K562 (cell line): ENCODE measurements at regions not wholly inside any gene's neighbourhood (a gene's known extent, or its start where the extent isn't known, plus 50 kb on each side); places are given as distances from the start of the nearest gene placed in this dataset.

Experiments
- ATAC-seq: fragments of 200-7000 bp; cut with Tn5 transposase; 3 replicates; pipeline ENCODE4 v1.9.1; 2020; ENCODE audit warnings: moderate library complexity
- BruUV-seq: library from RNA; stranded (reverse); fragments of 400-500 nt; replicated peaks from 2 replicates; lab custom pipeline; 2021; lab: Mats Ljungman, UMichigan
- CTCF ChIA-PET: fragments of 300-600 bp; formaldehyde crosslinking; extraction: SDS; loops from one replicate; lab custom pipeline; 2021; ENCODE audit warnings: low intra/inter-chr PET ratio; lab: Yijun Ruan, JAX
- POLR2A ChIA-PET: fragments of 300-600, 350-650 bp; sonication (Branson Sonifier 250); formaldehyde crosslinking; extraction: SDS; loops from one replicate; lab custom pipeline; 2021; ENCODE audit warnings: antibody characterized with exemption, inconsistent platforms; lab: Yijun Ruan, JAX
- DNase-seq, 4 experiments: peaks; one replicate each; pipeline versions ENCODE4 v3.0.0 to v3.0.0-alpha.2; 2011 to 2018; ENCODE audit warnings: low spot score in 3 of 4, mixed read lengths in 3 of 4; ENCODE audit errors: extremely low read depth in 1 of 4
- FAIRE-seq: peaks from 2 replicates; lab custom pipeline; 2011; peaks lifted over from hg19 to GRCh38; lab: Jason Lieb, UNC
- H2AFZ ChIP-seq: 2 replicates; pipeline ENCODE4 v1.6.0; 2011; ENCODE audit warnings: low read depth, low read length, control low read depth, inconsistent platforms
- H3K27ac ChIP-seq: fragments of 200-600 bp; 3 replicates; pipeline ENCODE4 v1.8.0; 2011; ENCODE audit warnings: low read depth, mild to moderate bottlenecking, control low read depth, inconsistent platforms, low read length, moderate library complexity, mixed read lengths; ENCODE audit errors: extremely low read depth
- H3K27me3 ChIP-seq, 2 experiments: fragments of 300-600 bp in 1 of 2; 2 replicates in 1 of 2; 3 replicates in 1 of 2; pipeline versions ENCODE4 v1.6.0 to v1.8.0; 2011; ENCODE audit warnings: inconsistent platforms in 2 of 2, low read length in 2 of 2, mild to moderate bottlenecking in 1 of 2, mixed read lengths in 1 of 2, moderate library complexity in 1 of 2; ENCODE audit not compliant: control insufficient read depth in 2 of 2, insufficient read depth in 2 of 2
- H3K36me3 ChIP-seq: fragments of 300-600 bp; 3 replicates; pipeline ENCODE4 v1.8.0; 2011; ENCODE audit warnings: mild to moderate bottlenecking, low read length, inconsistent platforms; ENCODE audit not compliant: control insufficient read depth, insufficient read depth
- H3K4me1 ChIP-seq, 2 experiments: fragments of 200-600 bp in 1 of 2; replicated peaks in 1 of 2; 2 replicates in 1 of 2; 3 replicates in 1 of 2; pipeline versions ENCODE4 v1.5.1 to v1.8.0; 2011; ENCODE audit warnings: inconsistent platforms in 2 of 2, low read length in 2 of 2, mild to moderate bottlenecking in 1 of 2, mixed read lengths in 1 of 2, moderate library complexity in 1 of 2; ENCODE audit not compliant: control insufficient read depth in 2 of 2, insufficient read depth in 2 of 2
- H3K4me2 ChIP-seq: 2 replicates; pipeline ENCODE4 v1.6.1; 2011; ENCODE audit warnings: low read length, control low read depth, inconsistent platforms, mixed read lengths; ENCODE audit not compliant: insufficient read depth
- H3K4me3 ChIP-seq: fragments of 200-600 bp; sonication (generic), shearing (Covaris generic); 2 replicates; pipeline ENCODE4 v1.5.1; 2016; ENCODE audit warnings: control low read depth, inconsistent platforms
- H3K79me2 ChIP-seq: fragments of 200-600 bp; 3 replicates; pipeline ENCODE4 v1.8.0; 2011; ENCODE audit warnings: low read length, inconsistent platforms; ENCODE audit not compliant: control insufficient read depth, insufficient read depth
- H3K9ac ChIP-seq, 2 experiments: 2 replicates each; pipeline versions ENCODE4 v1.6.0 to v1.6.1; 2011; ENCODE audit warnings: low read depth in 2 of 2, low read length in 2 of 2, control low read depth in 1 of 2, inconsistent platforms in 1 of 2, mild to moderate bottlenecking in 1 of 2, mixed read lengths in 1 of 2; ENCODE audit not compliant: insufficient read depth in 1 of 2
- H3K9me1 ChIP-seq: one replicate; pipeline ENCODE4 v1.6.0; 2011; ENCODE audit warnings: inconsistent platforms, mild to moderate bottlenecking, low read length, moderate library complexity; ENCODE audit not compliant: control insufficient read depth, insufficient read depth
- H3K9me3 ChIP-seq: replicated peaks from 2 replicates; pipeline ENCODE4 v1.5.1; 2011; ENCODE audit warnings: low read depth, low read length, inconsistent platforms; ENCODE audit not compliant: control insufficient read depth, insufficient read depth
- H4K20me1 ChIP-seq: replicated peaks from 2 replicates; pipeline ENCODE4 v1.6.1; 2011; ENCODE audit warnings: low read length, inconsistent platforms, mixed read lengths; ENCODE audit not compliant: control insufficient read depth, insufficient read depth
- CBFA2T3 ChIP-seq: fragments of 450-650 bp; IDR thresholded peaks from 2 replicates; pipeline ENCODE4 v1.6.1; 2017
- CEBPB ChIP-seq: fragments of 450-650 bp; IDR thresholded peaks from 2 replicates; pipeline ENCODE4 v1.6.1; 2016; ENCODE audit warnings: missing genetic modification characterization, missing compliant biosample characterization
- ILK ChIP-seq: fragments of 450-650 bp; IDR thresholded peaks from 2 replicates; pipeline ENCODE4 v1.6.1; 2016; ENCODE audit warnings: missing genetic modification characterization, low read depth, mild to moderate bottlenecking, missing compliant biosample characterization, moderate library complexity, borderline replicate concordance
- MYBL2 ChIP-seq, 2 experiments: fragments of 450-650 bp in 1 of 2; sonication (generic) in 1 of 2; formaldehyde crosslinking in 1 of 2; IDR thresholded peaks; 2 replicates each; pipeline versions ENCODE4 v1.6.1 to v1.8.1; 2017 to 2022; ENCODE audit warnings: borderline replicate concordance in 1 of 2, inconsistent platforms in 1 of 2, low read depth in 1 of 2, mild to moderate bottlenecking in 1 of 2, missing genetic modification reagents in 1 of 2, moderate library complexity in 1 of 2
- TCF7L2 ChIP-seq: fragments of 150-350 bp; IDR thresholded peaks from 2 replicates; pipeline ENCODE4 v1.6.1; 2016; ENCODE audit warnings: low read depth, mild to moderate bottlenecking, low read length, moderate library complexity
- ZBTB8A ChIP-seq: fragments of 450-650 bp; IDR thresholded peaks from 2 replicates; pipeline ENCODE4 v1.6.1; 2018; ENCODE audit warnings: mild to moderate bottlenecking, moderate library complexity; ENCODE audit not compliant: partially characterized antibody
- ZC3H8 ChIP-seq: fragments of 450-650 bp; IDR thresholded peaks from 2 replicates; pipeline ENCODE4 v1.6.1; 2017
- ZNF175 ChIP-seq: fragments of 200-800 bp; sonication (Bioruptor generic); IDR thresholded peaks from 2 replicates; pipeline ENCODE4 v1.6.1; 2016; ENCODE audit warnings: low read depth, mild to moderate bottlenecking, missing genetic modification characterization, missing compliant biosample characterization
- ZNF780A ChIP-seq: fragments of 250-450 bp; sonication (Bioruptor Pico); IDR thresholded peaks from 2 replicates; pipeline ENCODE4 v1.5.0; 2021; ENCODE audit warnings: mild to moderate bottlenecking
- WGBS: fragments of 100-300 bp; shearing (Covaris generic); methylation state at CpG from one replicate; pipeline ENCODE4 v1.1.6; 2016; ENCODE audit warnings: low coverage, mixed read lengths; ENCODE audit not compliant: insufficient coverage; ENCODE audit errors: missing lambda C conversion rate; 5-methylcytosine and 5-hydroxymethylcytosine counted together
- in situ Hi-C: fragments of 300-500 bp; cut with MboI; formaldehyde crosslinking; loops from 4 replicates; pipeline ENCODE4 v1.15.0; 2018; ENCODE audit warnings: inconsistent platforms, mixed read lengths
- intact Hi-C: fragments of 100-400 bp; cut with micrococcal nuclease; formaldehyde crosslinking; loops from 2 replicates; pipeline ENCODE4 v1.14.2; 2022
- TF ChIP-seq, protein P1 (sequence below): fragments of 250-450 bp; sonication (Bioruptor Pico); IDR thresholded peaks from 2 replicates; pipeline ENCODE4 v1.5.0; 2022; ENCODE audit warnings: mild to moderate bottlenecking
- TF ChIP-seq, protein P2 (sequence below): fragments of 450-650 bp; IDR thresholded peaks from 2 replicates; pipeline ENCODE4 v1.6.1; 2016; ENCODE audit warnings: borderline replicate concordance
- TF ChIP-seq, protein P3 (sequence below): fragments of 450-650 bp; formaldehyde crosslinking; IDR thresholded peaks from 2 replicates; pipeline ENCODE4 v1.4.0; 2020; ENCODE audit warnings: mild to moderate bottlenecking

DNA sequence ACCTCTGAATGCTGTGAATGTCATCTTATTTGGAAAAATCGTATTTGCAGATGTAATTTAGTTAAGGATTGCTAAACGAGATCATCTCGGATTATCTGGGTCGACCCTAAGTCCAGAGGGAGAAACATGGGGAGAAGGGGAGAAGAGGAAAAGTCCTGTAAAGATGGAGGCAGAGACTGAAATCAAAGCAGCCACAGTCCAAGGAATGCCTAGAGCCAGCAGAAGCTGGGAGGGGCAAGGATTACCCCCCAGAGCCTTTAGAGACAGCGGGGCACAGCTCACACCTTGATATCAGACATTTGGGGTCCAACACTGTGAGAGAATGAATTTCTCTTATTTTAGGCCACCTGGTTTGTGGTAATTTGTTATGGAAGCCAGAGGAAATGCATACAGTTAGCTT is 104.9 kb upstream of the YPEL5 start:
- intact Hi-C loops (no loop called here), in situ Hi-C loops (no loop called here)
- no peaks in the 10 kb centered on the region; a peak in 2 of 5 replicates for H3K27me3 ChIP-seq
- no peaks in the 10 kb centered on the region for H4K20me1 ChIP-seq
- FAIRE-seq: no peak
- no peak overlapping the region for H3K27ac ChIP-seq
- WGBS: 0% methylated on average over 5 of the region's 5 CpGs
- H3K4me2 ChIP-seq: no peak overlapping the region
- no peaks in the 10 kb centered on the region for H3K9me1 ChIP-seq
- no peak overlapping the region for H3K9ac ChIP-seq
- no peak overlapping the region for H3K4me3 ChIP-seq
- TF ChIP-seq, protein P1, sequence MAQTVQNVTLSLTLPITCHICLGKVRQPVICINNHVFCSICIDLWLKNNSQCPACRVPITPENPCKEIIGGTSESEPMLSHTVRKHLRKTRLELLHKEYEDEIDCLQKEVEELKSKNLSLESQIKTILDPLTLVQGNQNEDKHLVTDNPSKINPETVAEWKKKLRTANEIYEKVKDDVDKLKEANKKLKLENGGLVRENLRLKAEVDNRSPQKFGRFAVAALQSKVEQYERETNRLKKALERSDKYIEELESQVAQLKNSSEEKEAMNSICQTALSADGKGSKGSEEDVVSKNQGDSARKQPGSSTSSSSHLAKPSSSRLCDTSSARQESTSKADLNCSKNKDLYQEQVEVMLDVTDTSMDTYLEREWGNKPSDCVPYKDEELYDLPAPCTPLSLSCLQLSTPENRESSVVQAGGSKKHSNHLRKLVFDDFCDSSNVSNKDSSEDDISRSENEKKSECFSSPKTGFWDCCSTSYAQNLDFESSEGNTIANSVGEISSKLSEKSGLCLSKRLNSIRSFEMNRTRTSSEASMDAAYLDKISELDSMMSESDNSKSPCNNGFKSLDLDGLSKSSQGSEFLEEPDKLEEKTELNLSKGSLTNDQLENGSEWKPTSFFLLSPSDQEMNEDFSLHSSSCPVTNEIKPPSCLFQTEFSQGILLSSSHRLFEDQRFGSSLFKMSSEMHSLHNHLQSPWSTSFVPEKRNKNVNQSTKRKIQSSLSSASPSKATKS (CRISPR knock-in tag): no peak
- no peak for ATAC-seq
- DNase-seq: no peak
- ChIA-PET CTCF (no interaction called here), POLR2A (no interaction called here)
- no peaks in the 10 kb centered on the region for H3K4me1 ChIP-seq
- BruUV-seq: no TSS peak
- H3K9me3 ChIP-seq: no peaks in the 10 kb centered on the region
- no peaks in the 10 kb centered on the region for H3K79me2 ChIP-seq
- no peak overlapping the region for H2AFZ ChIP-seq
- no peaks in the 10 kb centered on the region for H3K36me3 ChIP-seq

DNA sequence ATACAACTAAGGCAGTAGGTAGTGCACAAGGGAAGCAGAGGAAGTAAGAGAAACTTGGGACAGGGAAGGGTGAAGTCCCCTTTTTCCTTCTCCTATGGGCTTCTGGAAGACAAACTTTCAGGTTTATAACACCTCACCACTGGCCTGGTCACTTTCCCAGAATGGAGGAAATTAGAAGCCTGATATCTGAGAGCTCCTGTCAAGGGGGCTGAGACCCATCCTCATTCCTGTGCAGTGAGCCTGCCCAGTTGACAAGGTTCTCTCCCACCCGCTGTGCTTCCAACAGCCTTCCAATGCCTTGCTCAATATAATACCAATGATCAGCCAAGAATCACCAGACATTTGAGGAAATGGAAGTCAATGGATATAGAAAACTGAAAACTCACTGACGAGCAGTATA is 100.4 kb upstream of the YPEL5 start:
- no peaks in the 10 kb centered on the region for H3K79me2 ChIP-seq
- H3K27me3 ChIP-seq: peaks cover 0 to 4% of the 10 kb centered on the region in 2 experiments; a peak in 2 of 5 replicates
- no peak for TF ChIP-seq CEBPB (tag)
- no peak for TF ChIP-seq ZNF780A (CRISPR knock-in tag)
- TF ChIP-seq ILK: no peak
- no peak for TF ChIP-seq CBFA2T3
- TF ChIP-seq, protein P2, sequence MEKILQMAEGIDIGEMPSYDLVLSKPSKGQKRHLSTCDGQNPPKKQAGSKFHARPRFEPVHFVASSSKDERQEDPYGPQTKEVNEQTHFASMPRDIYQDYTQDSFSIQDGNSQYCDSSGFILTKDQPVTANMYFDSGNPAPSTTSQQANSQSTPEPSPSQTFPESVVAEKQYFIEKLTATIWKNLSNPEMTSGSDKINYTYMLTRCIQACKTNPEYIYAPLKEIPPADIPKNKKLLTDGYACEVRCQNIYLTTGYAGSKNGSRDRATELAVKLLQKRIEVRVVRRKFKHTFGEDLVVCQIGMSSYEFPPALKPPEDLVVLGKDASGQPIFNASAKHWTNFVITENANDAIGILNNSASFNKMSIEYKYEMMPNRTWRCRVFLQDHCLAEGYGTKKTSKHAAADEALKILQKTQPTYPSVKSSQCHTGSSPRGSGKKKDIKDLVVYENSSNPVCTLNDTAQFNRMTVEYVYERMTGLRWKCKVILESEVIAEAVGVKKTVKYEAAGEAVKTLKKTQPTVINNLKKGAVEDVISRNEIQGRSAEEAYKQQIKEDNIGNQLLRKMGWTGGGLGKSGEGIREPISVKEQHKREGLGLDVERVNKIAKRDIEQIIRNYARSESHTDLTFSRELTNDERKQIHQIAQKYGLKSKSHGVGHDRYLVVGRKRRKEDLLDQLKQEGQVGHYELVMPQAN: no peak
- TF ChIP-seq ZC3H8: no peak
- TF ChIP-seq ZBTB8A: no peak
- no peak for TF ChIP-seq TCF7L2
- no peak for TF ChIP-seq MYBL2 (IDR thresholded peaks at IDR 0.05; ENCODE audit: low read depth)
- no peak for TF ChIP-seq MYBL2 (CRISPR knock-in tag; IDR thresholded peaks at IDR 0.05; ENCODE audit: borderline replicate concordance)
- TF ChIP-seq, protein P3, sequence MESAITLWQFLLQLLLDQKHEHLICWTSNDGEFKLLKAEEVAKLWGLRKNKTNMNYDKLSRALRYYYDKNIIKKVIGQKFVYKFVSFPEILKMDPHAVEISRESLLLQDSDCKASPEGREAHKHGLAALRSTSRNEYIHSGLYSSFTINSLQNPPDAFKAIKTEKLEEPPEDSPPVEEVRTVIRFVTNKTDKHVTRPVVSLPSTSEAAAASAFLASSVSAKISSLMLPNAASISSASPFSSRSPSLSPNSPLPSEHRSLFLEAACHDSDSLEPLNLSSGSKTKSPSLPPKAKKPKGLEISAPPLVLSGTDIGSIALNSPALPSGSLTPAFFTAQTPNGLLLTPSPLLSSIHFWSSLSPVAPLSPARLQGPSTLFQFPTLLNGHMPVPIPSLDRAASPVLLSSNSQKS (CRISPR knock-in tag): no peak
- TF ChIP-seq ZNF175: no peak

More for the DNA sequence above, 100.4 kb upstream of the YPEL5 start:
- Histone ChIP-seq H3K4me2 (no peak overlapping the region), H3K4me1 (no peaks in the 10 kb centered on the region), H4K20me1 (no peaks in the 10 kb centered on the region), H3K9ac (no peak overlapping the region), H2AFZ (no peak overlapping the region), H3K27ac (no peak overlapping the region), H3K9me3 (no peaks in the 10 kb centered on the region), H3K4me3 (no peak overlapping the region), H3K36me3 (no peaks in the 10 kb centered on the region), H3K9me1 (no peaks in the 10 kb centered on the region)
- DNase-seq (no peak), FAIRE-seq (no peak), ATAC-seq (no peak)
- no TSS peak for BruUV-seq
- 0% methylated on average over 2 of the region's 2 CpGs for WGBS
- in situ Hi-C loops (no loop called here), intact Hi-C loops (no loop called here)
- ChIA-PET POLR2A (no interaction called here), CTCF (no interaction called here)
